ENCODE measurements at regions not wholly inside any gene's neighbourhood (a gene's known extent, or its start where the extent isn't known, plus 50 kb on each side); places are given as distances from the start of the nearest gene placed in this dataset.

GRCh38 chr5:45799388-45799787 lies 103.2 kb upstream of the HCN1 start:
- Mint-ChIP-seq H3K36me3 (ENCODE audit: unreplicated experiment) (no peaks in the 10 kb centered on the region), H3K4me1 (ENCODE audit: unreplicated experiment) (no peaks in the 10 kb centered on the region), H3K27me3 (ENCODE audit: unreplicated experiment) (no peaks in the 10 kb centered on the region), H3K9me3 (ENCODE audit: unreplicated experiment) (peaks cover 42% of the 10 kb centered on the region), H3K27ac (ENCODE audit: unreplicated experiment) (no peak overlapping the region), H3K4me3 (ENCODE audit: unreplicated experiment) (no peak overlapping the region)
- no peak for TF ChIP-seq CTCF (IDR thresholded peaks at IDR 0.05)
- DNase-seq (ENCODE audit: extremely low spot score, unreplicated experiment), result no peak

GRCh38 chr5:45796959-45797553 lies 100.9 kb upstream of the HCN1 start:
- DNase-seq (ENCODE audit: extremely low spot score, unreplicated experiment), result no peak
- Mint-ChIP-seq H3K36me3 (ENCODE audit: unreplicated experiment) (no peaks in the 10 kb centered on the region), H3K27me3 (ENCODE audit: unreplicated experiment) (no peaks in the 10 kb centered on the region), H3K9me3 (ENCODE audit: unreplicated experiment) (peaks cover 38% of the 10 kb centered on the region), H3K27ac (ENCODE audit: unreplicated experiment) (no peak overlapping the region), H3K4me3 (ENCODE audit: unreplicated experiment) (no peak overlapping the region), H3K4me1 (ENCODE audit: unreplicated experiment) (no peaks in the 10 kb centered on the region)
- no peak for TF ChIP-seq CTCF (IDR thresholded peaks at IDR 0.05)

- H3K36me3 Mint-ChIP-seq (ENCODE audit: unreplicated experiment), result no peaks in the 10 kb centered on the region
- TF ChIP-seq CTCF (IDR thresholded peaks at IDR 0.05), result no peak
- DNase-seq (ENCODE audit: extremely low spot score, unreplicated experiment), result no peak
- no peaks in the 10 kb centered on the region for H3K4me1 Mint-ChIP-seq (ENCODE audit: unreplicated experiment)
- peaks cover 33% of the 10 kb centered on the region for H3K9me3 Mint-ChIP-seq (ENCODE audit: unreplicated experiment)
- no peak overlapping the region for H3K27ac Mint-ChIP-seq (ENCODE audit: unreplicated experiment)
- no peak overlapping the region for H3K4me3 Mint-ChIP-seq (ENCODE audit: unreplicated experiment)
- no peaks in the 10 kb centered on the region for H3K27me3 Mint-ChIP-seq (ENCODE audit: unreplicated experiment)
These were observed 99.3 kb upstream of the HCN1 start for GRCh38 chr5:45795458-45795857.

- Mint-ChIP-seq H3K27me3 (ENCODE audit: unreplicated experiment) (no peaks in the 10 kb centered on the region), H3K27ac (ENCODE audit: unreplicated experiment) (no peak overlapping the region)
These were observed 97.7 kb upstream of the HCN1 start for GRCh38 chr5:45793638-45794532.

More at GRCh38 chr5:45793638-45794532, 97.7 kb upstream of the HCN1 start:
- H3K4me3 Mint-ChIP-seq (ENCODE audit: unreplicated experiment), result no peak overlapping the region
- no peak for TF ChIP-seq CTCF (IDR thresholded peaks at IDR 0.05)
- H3K4me1 Mint-ChIP-seq (ENCODE audit: unreplicated experiment), result no peaks in the 10 kb centered on the region
- peaks cover 31% of the 10 kb centered on the region for H3K9me3 Mint-ChIP-seq (ENCODE audit: unreplicated experiment)
- DNase-seq (ENCODE audit: extremely low spot score, unreplicated experiment), result no peak
- H3K36me3 Mint-ChIP-seq (ENCODE audit: unreplicated experiment), result no peaks in the 10 kb centered on the region

Measured in osteocyte (in vitro differentiated cells).